PC-9 (cell line): ENCODE measurements at regions not wholly inside any gene's neighbourhood (a gene's known extent, or its start where the extent isn't known, plus 50 kb on each side); places are given as distances from the start of the nearest gene placed in this dataset.

Experiments used
- BruUV-seq: library from RNA; stranded (reverse); fragments of 400-500 nt; replicated peaks from 2 replicates; lab custom pipeline; 2021; lab: Mats Ljungman, UMichigan
- CTCF ChIA-PET: fragments of 300-600 bp; sonication (Branson Sonifier 250); formaldehyde crosslinking; loops from one replicate; lab custom pipeline; 2022; ENCODE audit warnings: antibody characterized with exemption; lab: Charles Lee
- POLR2A ChIA-PET: fragments of 300-600 bp; sonication (Branson Sonifier 250); formaldehyde crosslinking; loops from one replicate; lab custom pipeline; 2022; ENCODE audit warnings: antibody characterized with exemption; ENCODE audit not compliant: unreplicated experiment; lab: Charles Lee
- DNase-seq, 2 experiments: peaks; one replicate each; pipeline versions ENCODE4 v3.0.0 to v3.0.0-alpha.2; 2015 to 2022; ENCODE audit warnings: mixed read lengths in 1 of 2
- H2AFZ ChIP-seq: fragments of 200-600 bp; sonication (generic); 2 replicates; pipeline ENCODE4 v1.8.1; 2017; ENCODE audit warnings: antibody characterized with exemption
- H3F3A ChIP-seq: fragments of 200-600 bp; sonication (generic); 2 replicates; pipeline ENCODE4 v1.8.1; 2017; ENCODE audit warnings: antibody characterized with exemption, mild to moderate bottlenecking, low read depth; ENCODE audit not compliant: insufficient read depth
- H3K27ac ChIP-seq: fragments of 200-600 bp; sonication (generic); 2 replicates; pipeline ENCODE4 v1.6.1; 2016; ENCODE audit warnings: mixed run types
- H3K27me3 ChIP-seq: fragments of 200-600 bp; sonication (generic); 2 replicates; pipeline ENCODE4 v1.6.1; 2016; ENCODE audit warnings: low read depth, mixed run types; ENCODE audit not compliant: insufficient read depth
- H3K36me3 ChIP-seq: fragments of 200-600 bp; sonication (generic); 2 replicates; pipeline ENCODE4 v1.6.1; 2016; ENCODE audit warnings: low read depth, mixed run types
- H3K4me1 ChIP-seq: fragments of 200-600 bp; sonication (generic); replicated peaks from 2 replicates; pipeline ENCODE4 v1.6.1; 2016; ENCODE audit warnings: mixed run types; ENCODE audit not compliant: insufficient read depth
- H3K4me2 ChIP-seq: fragments of 200-600 bp; sonication (generic); 2 replicates; pipeline ENCODE4 v1.6.1; 2017; ENCODE audit warnings: mixed run types
- H3K4me3 ChIP-seq: fragments of 200-600 bp; sonication (generic); 2 replicates; pipeline ENCODE4 v1.6.1; 2016; ENCODE audit warnings: mixed run types
- H3K79me2 ChIP-seq: fragments of 200-600 bp; sonication (generic); 2 replicates; pipeline ENCODE4 v1.6.1; 2017; ENCODE audit warnings: low read depth, mixed run types
- H3K9me2 ChIP-seq: fragments of 200-600 bp; sonication (generic); 2 replicates; pipeline ENCODE4 v1.8.1; 2017; ENCODE audit warnings: mild to moderate bottlenecking; ENCODE audit not compliant: insufficient read depth
- H3K9me3 ChIP-seq: fragments of 200-600 bp; sonication (generic); 2 replicates; pipeline ENCODE4 v1.8.1; 2016; ENCODE audit warnings: low read depth; ENCODE audit not compliant: insufficient read depth
- H4K20me1 ChIP-seq: fragments of 200-600 bp; sonication (generic); 2 replicates; pipeline ENCODE4 v1.8.1; 2017; ENCODE audit not compliant: insufficient read depth
- EZH2 ChIP-seq: fragments of 200-600 bp; sonication (generic); IDR thresholded peaks from 2 replicates; pipeline ENCODE4 v1.8.0; 2017; ENCODE audit warnings: antibody characterized with exemption, low read depth
- intact Hi-C: fragments of 100-400 bp; cut with micrococcal nuclease; formaldehyde crosslinking; loops from one replicate; pipeline ENCODE4 v1.10.0; 2022; ENCODE audit not compliant: unreplicated experiment
- TF ChIP-seq, protein P1 (sequence below): fragments of 200-600 bp; sonication (generic); conservative IDR thresholded peaks from 2 replicates; pipeline ENCODE4 v1.6.1; 2017; ENCODE audit warnings: mixed run types, antibody characterized with exemption, mild to moderate bottlenecking, moderate library complexity

DNA sequence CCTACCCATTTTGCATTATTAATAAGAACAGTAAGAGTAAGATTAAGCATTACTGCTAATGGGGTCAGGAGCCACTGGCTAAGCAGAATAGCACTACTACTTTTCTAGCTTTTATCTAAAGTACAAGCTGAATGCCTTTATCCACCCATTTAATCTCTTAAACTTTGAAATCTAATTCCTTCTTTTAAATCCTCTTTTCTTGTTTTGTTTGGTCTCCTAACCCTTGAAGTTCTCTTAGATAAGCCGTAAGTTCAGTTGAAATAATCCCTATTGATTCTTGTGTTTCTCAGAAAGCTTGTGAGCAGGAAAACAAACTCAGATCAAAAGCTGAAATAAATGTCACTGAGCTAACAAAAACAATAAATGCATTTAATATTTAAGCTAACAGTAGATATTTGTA lies 380.2 kb downstream of the TBC1D32 start:
- Histone ChIP-seq H4K20me1 (no peaks in the 10 kb centered on the region), H3K4me1 (no peaks in the 10 kb centered on the region), H3K9me2 (no peaks in the 10 kb centered on the region), H3K4me2 (no peak overlapping the region), H3F3A (no peaks in the 10 kb centered on the region), H3K9me3 (no peaks in the 10 kb centered on the region), H3K4me3 (no peak overlapping the region), H2AFZ (no peak overlapping the region), H3K79me2 (no peaks in the 10 kb centered on the region), H3K27me3 (no peaks in the 10 kb centered on the region), H3K27ac (no peak overlapping the region), H3K36me3 (no peaks in the 10 kb centered on the region)
- no peak for DNase-seq
- no TSS peak for BruUV-seq
- ChIA-PET CTCF (no interaction called here), POLR2A (no interaction called here)
- intact Hi-C loops: no loop called here
- TF ChIP-seq, protein P1, sequence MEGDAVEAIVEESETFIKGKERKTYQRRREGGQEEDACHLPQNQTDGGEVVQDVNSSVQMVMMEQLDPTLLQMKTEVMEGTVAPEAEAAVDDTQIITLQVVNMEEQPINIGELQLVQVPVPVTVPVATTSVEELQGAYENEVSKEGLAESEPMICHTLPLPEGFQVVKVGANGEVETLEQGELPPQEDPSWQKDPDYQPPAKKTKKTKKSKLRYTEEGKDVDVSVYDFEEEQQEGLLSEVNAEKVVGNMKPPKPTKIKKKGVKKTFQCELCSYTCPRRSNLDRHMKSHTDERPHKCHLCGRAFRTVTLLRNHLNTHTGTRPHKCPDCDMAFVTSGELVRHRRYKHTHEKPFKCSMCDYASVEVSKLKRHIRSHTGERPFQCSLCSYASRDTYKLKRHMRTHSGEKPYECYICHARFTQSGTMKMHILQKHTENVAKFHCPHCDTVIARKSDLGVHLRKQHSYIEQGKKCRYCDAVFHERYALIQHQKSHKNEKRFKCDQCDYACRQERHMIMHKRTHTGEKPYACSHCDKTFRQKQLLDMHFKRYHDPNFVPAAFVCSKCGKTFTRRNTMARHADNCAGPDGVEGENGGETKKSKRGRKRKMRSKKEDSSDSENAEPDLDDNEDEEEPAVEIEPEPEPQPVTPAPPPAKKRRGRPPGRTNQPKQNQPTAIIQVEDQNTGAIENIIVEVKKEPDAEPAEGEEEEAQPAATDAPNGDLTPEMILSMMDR: no peak
- TF ChIP-seq EZH2: no peak

DNA sequence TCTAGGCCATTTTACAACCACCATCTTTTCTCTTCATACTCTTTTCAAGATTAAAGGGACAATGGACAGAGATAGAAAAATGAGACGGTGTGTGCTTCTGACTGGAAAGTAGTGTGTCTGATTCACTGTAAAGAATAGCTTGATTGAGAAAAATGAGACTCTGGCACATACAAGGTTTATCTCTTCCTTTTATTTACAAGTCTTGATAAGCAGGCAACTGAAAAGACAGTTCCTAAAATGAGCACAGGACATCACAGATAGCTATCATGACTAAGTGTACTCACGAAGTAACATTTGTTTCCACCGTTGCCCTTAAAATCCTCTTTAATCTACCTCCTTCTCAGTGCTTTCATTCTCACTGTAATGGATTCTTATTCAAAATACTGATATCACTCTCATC lies 383.0 kb downstream of the TBC1D32 start:
- POLR2A ChIA-PET: interaction anchor here (0.6 kb wide), 1 partner anchor 1233 kb away, joined by 4 read pairs; no protein-coding TSS in a partner anchor
- DNase-seq: no peak
- Histone ChIP-seq H3K27me3 (no peaks in the 10 kb centered on the region), H2AFZ (no peak overlapping the region), H3K4me3 (no peak overlapping the region), H3K36me3 (no peaks in the 10 kb centered on the region), H3K9me2 (no peaks in the 10 kb centered on the region; the same call in 1 of the 2 replicates), H3K4me2 (no peak overlapping the region), H3K79me2 (no peaks in the 10 kb centered on the region), H3K27ac (no peak overlapping the region), H3K9me3 (no peaks in the 10 kb centered on the region), H3F3A (no peaks in the 10 kb centered on the region), H4K20me1 (no peaks in the 10 kb centered on the region), H3K4me1 (no peaks in the 10 kb centered on the region)
- CTCF ChIA-PET: no interaction called here
- no TSS peak for BruUV-seq
- intact Hi-C loops: no loop called here
- TF ChIP-seq, protein P1: no peak
- TF ChIP-seq EZH2: no peak

DNA sequence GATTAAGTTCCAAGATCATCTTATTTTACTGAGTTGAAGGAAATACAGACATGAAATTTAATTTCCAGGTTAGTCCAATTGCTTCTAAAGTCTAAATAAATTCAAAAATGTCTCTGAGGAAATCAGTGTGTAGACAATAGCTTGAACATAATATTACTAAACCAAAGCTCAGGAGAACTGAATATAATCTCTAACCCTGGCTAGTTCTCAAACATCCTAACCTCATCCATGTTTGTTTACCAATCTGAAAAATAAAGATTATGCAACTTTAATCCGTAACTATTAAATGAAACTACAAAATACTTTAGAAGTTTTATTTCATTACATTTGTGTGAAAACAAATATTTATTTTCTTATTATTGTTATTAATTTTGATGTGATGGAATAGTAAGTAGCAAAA lies 387.2 kb downstream of the TBC1D32 start:
- H3F3A ChIP-seq: no peaks in the 10 kb centered on the region
- no peak for DNase-seq
- H3K27me3 ChIP-seq: no peaks in the 10 kb centered on the region
- H3K79me2 ChIP-seq: no peaks in the 10 kb centered on the region
- no peaks in the 10 kb centered on the region for H3K36me3 ChIP-seq
- CTCF ChIA-PET: no interaction called here
- no peaks in the 10 kb centered on the region for H3K4me1 ChIP-seq
- no peak overlapping the region for H3K4me2 ChIP-seq
- no peak for TF ChIP-seq EZH2
- TF ChIP-seq, protein P1: no peak
- no peak overlapping the region for H2AFZ ChIP-seq
- no peaks in the 10 kb centered on the region for H3K9me3 ChIP-seq
- H4K20me1 ChIP-seq: no peaks in the 10 kb centered on the region
- no peak overlapping the region for H3K4me3 ChIP-seq
- no TSS peak for BruUV-seq
- H3K9me2 ChIP-seq: no peaks in the 10 kb centered on the region; the same call in 1 of the 2 replicates
- POLR2A ChIA-PET: no interaction called here
- intact Hi-C loops: no loop called here
- H3K27ac ChIP-seq: no peak overlapping the region
